RWPE2 (cell line): ENCODE measurements at regions not wholly inside any gene's neighbourhood (a gene's known extent, or its start where the extent isn't known, plus 50 kb on each side); places are given as distances from the start of the nearest gene placed in this dataset.

ENCODE experiments used
- ATAC-seq: fragments of 200-7000 bp; cut with Tn5 transposase; 3 replicates; pipeline ENCODE4 v1.9.1; 2021; ENCODE audit warnings: low read depth
- DNase-seq: peaks from one replicate; pipeline ENCODE4 v3.0.0-alpha.2; 2020; ENCODE audit warnings: low spot score
- H3K27ac ChIP-seq: fragments of 450-650 bp; 2 replicates; pipeline ENCODE4 v1.5.1; 2017; ENCODE audit warnings: mild to moderate bottlenecking; ENCODE audit not compliant: poor library complexity, severe bottlenecking
- H3K27me3 ChIP-seq: fragments of 250-450 bp; sonication (Bioruptor Pico); 2 replicates; pipeline ENCODE4 v1.5.1; 2021; ENCODE audit warnings: mild to moderate bottlenecking, moderate library complexity; ENCODE audit not compliant: insufficient read depth, poor library complexity, severe bottlenecking
- H3K36me3 ChIP-seq: fragments of 250-450 bp; sonication (Bioruptor Pico); 2 replicates; pipeline ENCODE4 v1.5.1; 2020; ENCODE audit warnings: low read depth, mild to moderate bottlenecking, moderate library complexity
- H3K4me1 ChIP-seq: fragments of 250-450 bp; sonication (Bioruptor Pico); 2 replicates; pipeline ENCODE4 v1.5.1; 2021; ENCODE audit warnings: mild to moderate bottlenecking, moderate library complexity; ENCODE audit not compliant: insufficient read depth, poor library complexity, severe bottlenecking
- H3K4me3 ChIP-seq: fragments of 250-450 bp; sonication (Bioruptor Pico); 2 replicates; pipeline ENCODE4 v1.5.1; 2021; ENCODE audit warnings: mild to moderate bottlenecking, moderate library complexity; ENCODE audit not compliant: severe bottlenecking
- H3K9me3 ChIP-seq: fragments of 250-450 bp; sonication (Bioruptor Pico); 2 replicates; pipeline ENCODE4 v1.5.1; 2021; ENCODE audit warnings: mild to moderate bottlenecking, moderate library complexity; ENCODE audit not compliant: severe bottlenecking
- CTCF ChIP-seq: fragments of 450-650 bp; IDR thresholded peaks from one replicate; pipeline ENCODE4 v1.5.1; 2017; ENCODE audit warnings: mild to moderate bottlenecking, moderate library complexity; ENCODE audit not compliant: poor library complexity, severe bottlenecking

- ATAC-seq (no peak), DNase-seq (no peak)
- H3K4me1 ChIP-seq = no peaks in the 10 kb centered on the region
- H3K36me3 ChIP-seq = no peaks in the 10 kb centered on the region
- no peaks in the 10 kb centered on the region for H3K27me3 ChIP-seq
- TF ChIP-seq CTCF = no peak
- no peak overlapping the region for H3K4me3 ChIP-seq
- H3K9me3 ChIP-seq = no peaks in the 10 kb centered on the region
- no peak overlapping the region for H3K27ac ChIP-seq
Measured at GRCh38 chr12:89799316-89799715, 90.7 kb upstream of the ATP2B1 start.

GRCh38 chr12:89797436-89797835 lies 88.8 kb upstream of the ATP2B1 start:
- Histone ChIP-seq H3K4me1 (no peaks in the 10 kb centered on the region), H3K4me3 (no peak overlapping the region), H3K27ac (no peak overlapping the region), H3K9me3 (no peaks in the 10 kb centered on the region), H3K27me3 (no peaks in the 10 kb centered on the region), H3K36me3 (no peaks in the 10 kb centered on the region)
- DNase-seq (no peak), ATAC-seq (no peak)
- TF ChIP-seq CTCF = no peak

DNA sequence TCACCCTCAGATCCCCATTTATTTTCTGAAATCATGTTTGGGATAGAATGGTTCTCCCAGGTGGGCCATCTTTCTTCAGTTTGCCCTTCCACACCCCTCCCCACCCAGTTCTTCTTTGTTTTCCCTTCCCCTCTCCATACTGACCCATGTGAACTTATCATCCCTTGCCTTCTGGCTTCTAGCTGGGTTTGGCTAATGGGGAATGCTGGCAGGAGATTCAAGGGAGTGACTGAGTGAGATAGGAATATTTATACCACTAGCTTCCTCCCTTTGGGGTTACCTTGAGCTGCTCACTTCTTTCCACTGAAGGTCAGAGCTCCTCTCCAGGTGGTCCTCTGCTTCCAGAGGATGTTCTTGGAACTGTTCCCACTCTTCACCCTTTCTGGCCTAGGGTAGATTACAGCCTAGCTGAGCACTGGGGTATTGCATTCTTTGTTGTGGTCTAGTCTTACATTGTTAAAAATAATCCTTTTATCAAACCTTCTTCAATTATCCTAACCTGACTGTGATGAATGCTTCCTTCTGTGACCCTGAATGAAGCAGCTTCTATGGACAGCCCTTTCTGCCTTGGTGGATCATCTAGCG lies 88.3 kb upstream of the ATP2B1 start:
- H3K4me3 ChIP-seq = no peak overlapping the region
- H3K27ac ChIP-seq = no peak overlapping the region
- no peak for TF ChIP-seq CTCF
- H3K4me1 ChIP-seq = no peaks in the 10 kb centered on the region
- ATAC-seq (no peak), DNase-seq (no peak)
- no peaks in the 10 kb centered on the region for H3K36me3 ChIP-seq
- no peaks in the 10 kb centered on the region for H3K27me3 ChIP-seq
- H3K9me3 ChIP-seq = no peaks in the 10 kb centered on the region

- no peaks in the 10 kb centered on the region for H3K4me1 ChIP-seq
- no peak for DNase-seq
- H3K4me3 ChIP-seq = no peak overlapping the region
- H3K27ac ChIP-seq = no peak overlapping the region
- no peak for ATAC-seq
- no peaks in the 10 kb centered on the region for H3K36me3 ChIP-seq
- H3K9me3 ChIP-seq = no peaks in the 10 kb centered on the region
- TF ChIP-seq CTCF = no peak
- H3K27me3 ChIP-seq = no peaks in the 10 kb centered on the region
Measured at GRCh38 chr12:89793946-89794345, 85.3 kb upstream of the ATP2B1 start.

- no peak for DNase-seq
- Histone ChIP-seq H3K9me3 (peaks cover 3% of the 10 kb centered on the region), H3K4me3 (no peak overlapping the region), H3K27ac (no peak overlapping the region), H3K4me1 (no peaks in the 10 kb centered on the region), H3K27me3 (no peaks in the 10 kb centered on the region), H3K36me3 (no peaks in the 10 kb centered on the region)
- no peak for TF ChIP-seq CTCF
- no peak for ATAC-seq
Measured at GRCh38 chr12:89791286-89791685, 82.6 kb upstream of the ATP2B1 start.
